Activated naive CD4-positive, alpha-beta T cell treated with anti-CD3 and anti-CD28 coated beads, Interleukin-2, amount 50 U/mL, for 16 hours (primary cell): ENCODE measurements at regions not wholly inside any gene's neighbourhood (a gene's known extent, or its start where the extent isn't known, plus 50 kb on each side); places are given as distances from the start of the nearest gene placed in this dataset.
"Not testable (repeated sequence)": the region's sequence is repeated elsewhere in the genome, so short reads cannot be mapped to it uniquely, and the experiment has no call there.

Experiments used
- DNase-seq: peaks from one replicate; pipeline ENCODE4 v3.0.0-alpha.2; 2020

- no peak for DNase-seq
These were observed 718.5 kb downstream of the RFPL4B start for GRCh38 chr6:113065611-113066010.

DNA sequence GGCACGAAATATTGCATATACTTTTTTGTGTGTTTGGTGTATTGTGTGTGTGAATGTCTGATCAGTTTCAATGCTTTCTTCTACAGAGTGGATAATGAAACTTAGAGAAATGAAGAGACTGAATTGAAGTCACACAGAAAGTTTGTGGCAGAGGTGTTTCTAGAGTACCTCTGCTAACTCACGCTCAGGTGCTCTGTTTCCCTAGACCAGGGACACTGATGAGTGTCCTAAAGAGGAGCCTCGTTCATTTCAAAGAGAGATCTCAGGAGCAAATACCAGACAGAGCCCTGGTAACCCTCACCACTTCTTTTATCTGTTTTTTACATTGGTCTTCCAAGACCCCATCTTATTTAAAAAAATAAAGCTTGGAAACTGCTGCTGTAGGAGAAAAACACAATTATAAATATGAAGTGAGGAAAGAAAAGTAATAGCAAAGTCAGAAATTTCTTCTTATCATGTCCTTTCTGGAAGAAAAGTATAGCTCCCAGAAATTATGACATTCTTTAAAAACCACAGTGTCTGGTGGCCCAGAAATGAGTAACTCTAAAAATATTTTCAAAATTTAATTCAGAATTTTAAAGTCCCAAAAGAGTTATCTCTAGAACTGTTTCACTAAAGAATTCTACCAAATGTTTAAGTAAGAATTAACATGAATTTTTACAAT lies 720.6 kb downstream of the RFPL4B start:
- DNase-seq: no peak

GRCh38 chr6:113068570-113068969 lies 721.4 kb downstream of the RFPL4B start:
- DNase-seq: no peak

- not testable (repeated sequence) for DNase-seq
These were observed 723.6 kb downstream of the RFPL4B start for GRCh38 chr6:113070681-113071080.

GRCh38 chr6:113073611-113074191 lies 726.6 kb downstream of the RFPL4B start:
- DNase-seq: no peak

GRCh38 chr6:113076116-113076515 lies 729.0 kb downstream of the RFPL4B start:
- DNase-seq: no peak

- DNase-seq: no peak
These were observed 729.7 kb downstream of the RFPL4B start for GRCh38 chr6:113076816-113077215.

- DNase-seq: no peak
These were observed 730.7 kb downstream of the RFPL4B start for GRCh38 chr6:113077794-113078193.

DNA sequence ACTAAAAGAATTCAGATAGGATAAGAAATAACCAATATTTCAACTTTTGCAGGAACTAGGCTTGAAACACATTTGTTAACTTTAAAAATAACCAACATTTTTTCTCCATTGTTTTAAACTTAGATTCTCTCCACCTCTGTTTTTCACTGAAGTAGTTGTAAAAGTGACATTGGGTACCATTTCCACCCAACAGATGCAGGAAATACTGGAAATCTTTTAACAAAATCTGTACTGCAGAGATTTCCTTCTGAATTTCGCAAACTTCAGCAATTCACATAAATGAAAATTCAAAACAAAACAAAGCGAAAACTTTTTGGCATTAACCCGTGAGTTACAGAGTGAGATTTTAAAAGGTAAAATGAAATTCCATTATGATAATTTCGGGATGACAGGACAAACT lies 731.7 kb downstream of the RFPL4B start:
- DNase-seq: no peak

GRCh38 chr6:113082745-113083144 lies 735.6 kb downstream of the RFPL4B start:
- DNase-seq: no peak

- no peak for DNase-seq
These were observed 736.8 kb downstream of the RFPL4B start for GRCh38 chr6:113083947-113084346.

- no peak for DNase-seq
These were observed 741.9 kb downstream of the RFPL4B start for GRCh38 chr6:113089056-113089455.

GRCh38 chr6:113092795-113093194 lies 745.7 kb downstream of the RFPL4B start:
- no peak for DNase-seq

GRCh38 chr6:113094779-113095178 lies 747.6 kb downstream of the RFPL4B start:
- DNase-seq: no peak

DNA sequence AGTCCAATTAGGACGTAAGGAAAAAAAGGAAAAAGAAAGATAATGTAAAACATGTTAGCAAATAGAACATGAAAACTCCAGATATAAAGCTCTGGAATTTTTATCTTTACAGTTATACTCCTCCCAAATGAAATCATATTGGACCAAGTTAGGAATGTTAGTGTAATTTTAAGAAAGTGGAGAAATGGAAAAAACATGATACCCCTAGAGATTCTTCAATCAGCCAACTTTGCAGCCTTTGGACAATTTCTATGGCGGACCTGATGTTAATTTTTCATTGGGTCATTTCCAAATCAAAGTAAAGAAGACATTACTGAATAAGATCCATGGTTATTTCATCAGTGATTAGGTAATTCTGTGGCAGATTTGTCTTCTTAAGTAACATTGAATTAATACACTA lies 748.7 kb downstream of the RFPL4B start:
- no peak for DNase-seq

- no peak for DNase-seq
These were observed 754.4 kb upstream of the MARCKS start for GRCh38 chr6:113102761-113103160.

- DNase-seq: no peak
These were observed 753.3 kb upstream of the MARCKS start for GRCh38 chr6:113103634-113104361.

- DNase-seq: no peak
These were observed 752.6 kb upstream of the MARCKS start for GRCh38 chr6:113104541-113104940.

GRCh38 chr6:113104951-113105350 lies 752.2 kb upstream of the MARCKS start:
- no peak for DNase-seq

DNA sequence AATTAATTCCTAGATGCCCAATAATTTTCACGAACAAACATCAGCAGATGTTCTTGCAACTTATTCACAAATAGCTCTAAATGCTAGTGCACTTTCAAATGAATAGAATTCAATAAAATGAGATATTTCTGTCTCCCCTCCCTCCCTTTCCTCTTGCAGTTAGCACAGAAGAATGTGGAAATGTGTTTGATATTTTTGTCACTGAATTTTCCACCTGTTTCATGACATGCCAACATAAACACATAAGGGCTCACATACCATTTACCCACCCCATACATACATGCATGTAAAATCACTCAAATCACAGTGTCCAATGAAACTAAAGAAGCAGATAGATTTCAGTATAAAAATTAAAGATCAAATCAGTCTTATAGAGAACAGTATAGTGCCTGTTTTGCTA lies 746.9 kb upstream of the MARCKS start:
- DNase-seq: no peak

DNA sequence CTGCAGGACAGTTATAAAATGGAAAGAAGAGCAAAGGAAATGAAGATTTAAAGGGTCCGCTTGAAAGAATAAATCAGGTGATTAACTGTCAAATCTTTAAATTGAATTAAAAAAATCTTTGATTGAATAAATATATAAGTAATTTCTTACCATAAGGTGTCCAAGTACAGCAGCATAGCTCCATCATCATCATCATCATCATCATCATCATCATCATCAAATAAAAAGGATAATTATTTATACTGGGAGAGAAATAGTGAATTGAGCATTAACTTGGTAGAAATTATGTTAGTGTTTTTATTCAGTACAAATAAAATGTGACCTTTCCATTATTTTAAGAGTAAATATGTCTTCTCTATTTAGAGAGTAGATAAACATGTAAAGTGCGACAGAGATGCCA lies 745.6 kb upstream of the MARCKS start:
- DNase-seq: no peak

DNA sequence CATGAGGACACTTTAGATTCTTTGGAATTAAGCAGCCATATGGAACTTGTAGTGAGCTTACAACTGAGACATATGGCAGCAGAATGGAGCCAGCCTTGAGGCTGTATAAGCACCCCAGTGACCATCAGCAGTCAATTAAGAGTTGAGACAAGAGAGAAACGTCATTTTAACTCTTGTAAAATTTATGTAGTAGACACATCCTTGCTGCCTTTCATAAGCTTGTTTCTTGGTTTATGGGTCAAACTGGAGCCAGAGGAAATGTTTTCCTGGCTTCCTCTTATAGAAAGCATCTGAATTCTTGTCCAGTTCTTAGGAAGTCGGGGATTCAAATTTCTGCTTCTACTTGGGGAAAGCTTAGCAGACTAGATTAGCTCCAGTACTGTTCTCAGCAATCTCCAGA lies 745.1 kb upstream of the MARCKS start:
- no peak for DNase-seq

DNA sequence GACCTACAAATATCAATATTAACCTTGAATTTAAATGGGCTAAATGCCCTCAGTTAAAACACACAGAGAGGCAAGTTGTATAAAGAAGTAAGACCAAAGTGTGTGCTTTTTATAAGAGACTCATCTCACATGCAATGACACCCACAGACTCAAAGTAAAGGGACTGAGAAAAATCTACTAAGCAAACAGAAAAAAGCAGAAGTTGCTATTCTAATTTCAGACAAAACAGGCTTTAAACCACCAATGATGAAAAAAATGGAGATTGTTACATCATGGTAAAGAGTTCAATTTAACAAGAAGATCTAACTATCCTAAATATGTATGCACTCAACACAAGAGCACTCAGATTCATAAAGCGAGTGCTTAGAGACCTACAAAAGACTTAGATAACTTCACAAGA lies 741.9 kb upstream of the MARCKS start:
- no peak for DNase-seq

GRCh38 chr6:113120224-113120581 lies 736.9 kb upstream of the MARCKS start:
- DNase-seq: no peak
